IMR-90 (cell line): ENCODE measurements at regions not wholly inside any gene's neighbourhood (a gene's known extent, or its start where the extent isn't known, plus 50 kb on each side); places are given as distances from the start of the nearest gene placed in this dataset.
A peak's percentile ranks its signal among the peaks of the same experiment; 100 is the strongest.

Experiments
- ATAC-seq: fragments of 200-7000 bp; cut with Tn5 transposase; 2 replicates; pipeline ENCODE4 v1.9.1; 2020; ENCODE audit warnings: low read depth, mild to moderate bottlenecking, moderate library complexity
- BruUV-seq: library from RNA; stranded (reverse); fragments of 400-500 nt; replicated peaks from 2 replicates; lab custom pipeline; 2021; lab: Mats Ljungman, UMichigan
- CTCF ChIA-PET: fragments of 300-600 bp; formaldehyde crosslinking; extraction: SDS; loops from one replicate; lab custom pipeline; 2021; ENCODE audit warnings: antibody characterized with exemption; lab: Yijun Ruan, JAX
- POLR2A ChIA-PET: fragments of 300-600 bp; sonication (Branson Sonifier 250); formaldehyde crosslinking; loops from one replicate; lab custom pipeline; 2022; ENCODE audit warnings: antibody characterized with exemption; ENCODE audit not compliant: unreplicated experiment; lab: Charles Lee
- DNase-seq: peaks from one replicate; pipeline ENCODE4 v3.0.0; 2013
- H2AFZ ChIP-seq: replicated peaks from 2 replicates; pipeline ENCODE3; 2013; ENCODE audit warnings: low read length, mild to moderate bottlenecking; ENCODE audit not compliant: poor library complexity
- H2AK5ac ChIP-seq: 2 replicates; pipeline ENCODE4 v1.6.1; 2013; ENCODE audit warnings: low read depth, low read length, inconsistent platforms
- H2AK9ac ChIP-seq: replicated peaks from 2 replicates; pipeline ENCODE3; 2013; ENCODE audit warnings: mild to moderate bottlenecking, low read depth, low read length, moderate library complexity; ENCODE audit not compliant: poor library complexity
- H2BK120ac ChIP-seq: 2 replicates; pipeline ENCODE4 v1.6.1; 2013; ENCODE audit warnings: low read depth, low read length, inconsistent platforms
- H2BK15ac ChIP-seq: 3 replicates; pipeline ENCODE4 v1.6.1; 2013; ENCODE audit warnings: low read depth, low read length, inconsistent platforms
- H2BK20ac ChIP-seq: 2 replicates; pipeline ENCODE4 v1.6.1; 2013; ENCODE audit warnings: low read depth, mild to moderate bottlenecking, inconsistent platforms, low read length, moderate library complexity
- H2BK5ac ChIP-seq: 2 replicates; pipeline ENCODE4 v1.6.1; 2013; ENCODE audit warnings: mild to moderate bottlenecking, low read depth, low read length, inconsistent platforms; ENCODE audit not compliant: poor library complexity, severe bottlenecking
- H3K14ac ChIP-seq: replicated peaks from 2 replicates; pipeline ENCODE4 v1.6.1; 2013; ENCODE audit warnings: low read depth, low read length, inconsistent platforms
- H3K18ac ChIP-seq: 2 replicates; pipeline ENCODE4 v1.6.1; 2013; ENCODE audit warnings: low read depth, low read length, control low read depth
- H3K23ac ChIP-seq: 2 replicates; pipeline ENCODE4 v1.6.1; 2013; ENCODE audit warnings: low read depth, low read length, inconsistent platforms
- H3K27ac ChIP-seq: 2 replicates; pipeline ENCODE4 v1.5.1; 2013; ENCODE audit warnings: mild to moderate bottlenecking, control low read depth, low read length; ENCODE audit not compliant: insufficient read depth
- H3K27me3 ChIP-seq: 2 replicates; pipeline ENCODE4 v1.6.1; 2013; ENCODE audit warnings: low read length; ENCODE audit not compliant: control insufficient read depth, insufficient read depth
- H3K36me3 ChIP-seq: 2 replicates; pipeline ENCODE4 v1.6.1; 2013; ENCODE audit warnings: low read length, mixed read lengths; ENCODE audit not compliant: control insufficient read depth, insufficient read depth
- H3K4ac ChIP-seq: 2 replicates; pipeline ENCODE4 v1.6.1; 2013; ENCODE audit warnings: low read depth, low read length, inconsistent platforms
- H3K4me1 ChIP-seq: 2 replicates; pipeline ENCODE4 v1.6.1; 2013; ENCODE audit warnings: low read length, mixed read lengths; ENCODE audit not compliant: control insufficient read depth, insufficient read depth
- H3K4me2 ChIP-seq: 2 replicates; pipeline ENCODE4 v1.6.1; 2013; ENCODE audit warnings: low read depth, mild to moderate bottlenecking, control low read depth, low read length, moderate library complexity
- H3K4me3 ChIP-seq: 2 replicates; pipeline ENCODE4 v1.5.1; 2013; ENCODE audit warnings: low read depth, mild to moderate bottlenecking, control low read depth, low read length, moderate library complexity; ENCODE audit not compliant: insufficient read depth
- H3K56ac ChIP-seq: 2 replicates; pipeline ENCODE4 v1.6.1; 2013; ENCODE audit warnings: low read length, inconsistent platforms; ENCODE audit not compliant: insufficient read depth; ENCODE audit errors: extremely low read depth
- H3K79me1 ChIP-seq, 2 experiments: 2 replicates each; pipeline ENCODE4 v1.6.1; 2013; ENCODE audit warnings: low read length in 2 of 2, inconsistent platforms in 1 of 2, low read depth in 1 of 2
- H3K9ac ChIP-seq: 2 replicates; pipeline ENCODE4 v1.6.1; 2013; ENCODE audit warnings: low read depth, low read length, control low read depth
- H3K9me1 ChIP-seq: 2 replicates; pipeline ENCODE4 v1.6.1; 2013; ENCODE audit warnings: low read length, inconsistent platforms; ENCODE audit not compliant: insufficient read depth
- H3K9me3 ChIP-seq: 2 replicates; pipeline ENCODE4 v1.6.1; 2013; ENCODE audit warnings: low read length; ENCODE audit not compliant: control insufficient read depth, insufficient read depth
- H4K20me1 ChIP-seq: 2 replicates; pipeline ENCODE4 v1.6.1; 2013; ENCODE audit warnings: low read length, inconsistent platforms; ENCODE audit not compliant: insufficient read depth
- H4K5ac ChIP-seq: 2 replicates; pipeline ENCODE4 v1.6.1; 2013; ENCODE audit warnings: mild to moderate bottlenecking, low read depth, low read length, control low read depth
- H4K8ac ChIP-seq, 2 experiments: 2 replicates each; pipeline ENCODE4 v1.6.1; 2013; ENCODE audit warnings: low read depth in 2 of 2, low read length in 2 of 2, control low read depth in 1 of 2, inconsistent platforms in 1 of 2
- H4K91ac ChIP-seq: 2 replicates; pipeline ENCODE4 v1.6.1; 2013; ENCODE audit warnings: low read depth, low read length, inconsistent platforms; ENCODE audit not compliant: insufficient read depth
- BHLHE40 ChIP-seq: fragments of 150-350 bp; IDR thresholded peaks from 2 replicates; pipeline ENCODE4 v1.6.1; 2016; ENCODE audit warnings: mild to moderate bottlenecking, low read depth, low read length
- CEBPB ChIP-seq: IDR thresholded peaks from 2 replicates; pipeline ENCODE4 v1.6.1; 2012; ENCODE audit warnings: low read depth, low read length, improper control_type of control experiment
- MAFK ChIP-seq: IDR thresholded peaks from 2 replicates; pipeline ENCODE4 v1.6.1; 2012; ENCODE audit warnings: low read depth, low read length, improper control_type of control experiment
- MXI1 ChIP-seq: IDR thresholded peaks from 2 replicates; pipeline ENCODE4 v1.6.1; 2012; ENCODE audit warnings: low read depth, mild to moderate bottlenecking, low read length, moderate library complexity, borderline replicate concordance
- RCOR1 ChIP-seq: IDR thresholded peaks from 2 replicates; pipeline ENCODE4 v1.6.1; 2012; ENCODE audit warnings: mild to moderate bottlenecking, low read length, improper control_type of control experiment; ENCODE audit not compliant: insufficient replicate concordance
- WGBS, 2 experiments: methylation state at CpG; one replicate each; pipeline versions ENCODE4 v1.1.5 to v1.1.7; 2013; ENCODE audit warnings: missing lambda C conversion rate in 2 of 2; ENCODE audit not compliant: insufficient read length in 1 of 2; ENCODE audit errors: extremely low coverage in 2 of 2; 5-methylcytosine and 5-hydroxymethylcytosine counted together
- dilution Hi-C: fragments of 300-500 bp; cut with HindIII; formaldehyde crosslinking; loops from one replicate; pipeline ENCODE4 v1.14.3; 2018; ENCODE audit warnings: low sequenced_read_pairs; ENCODE audit not compliant: unreplicated experiment
- in situ Hi-C: fragments of 300-500 bp; cut with MboI; formaldehyde crosslinking; loops from 3 replicates; pipeline ENCODE4 v1.14.3; 2019; ENCODE audit warnings: low sequenced_read_pairs, inconsistent platforms, mixed read lengths
- intact Hi-C: fragments of 100-400 bp; cut with micrococcal nuclease; formaldehyde crosslinking; loops from 2 replicates; pipeline ENCODE4 v1.10.0; 2022
- TF ChIP-seq, protein P1 (sequence below): conservative IDR thresholded peaks from 2 replicates; pipeline ENCODE4 v1.5.1; 2012; ENCODE audit warnings: mild to moderate bottlenecking, low read depth, low read length, improper control_type of control experiment

- no peak overlapping the region for H3K23ac ChIP-seq
- no peaks in the 10 kb centered on the region for H3K79me1 ChIP-seq
- H2AK9ac ChIP-seq, result peak overlapping the region; percentile 26
- ChIA-PET CTCF (no interaction called here), POLR2A (no interaction called here)
- peak; percentile 46 for DNase-seq
- no peak overlapping the region for H2BK15ac ChIP-seq
- no peaks in the 10 kb centered on the region for H4K20me1 ChIP-seq
- TF ChIP-seq MXI1 (no peak), MAFK (no peak), BHLHE40 (peak; percentile 79), CEBPB (no peak), RCOR1 (no peak)
- TF ChIP-seq, protein P1, sequence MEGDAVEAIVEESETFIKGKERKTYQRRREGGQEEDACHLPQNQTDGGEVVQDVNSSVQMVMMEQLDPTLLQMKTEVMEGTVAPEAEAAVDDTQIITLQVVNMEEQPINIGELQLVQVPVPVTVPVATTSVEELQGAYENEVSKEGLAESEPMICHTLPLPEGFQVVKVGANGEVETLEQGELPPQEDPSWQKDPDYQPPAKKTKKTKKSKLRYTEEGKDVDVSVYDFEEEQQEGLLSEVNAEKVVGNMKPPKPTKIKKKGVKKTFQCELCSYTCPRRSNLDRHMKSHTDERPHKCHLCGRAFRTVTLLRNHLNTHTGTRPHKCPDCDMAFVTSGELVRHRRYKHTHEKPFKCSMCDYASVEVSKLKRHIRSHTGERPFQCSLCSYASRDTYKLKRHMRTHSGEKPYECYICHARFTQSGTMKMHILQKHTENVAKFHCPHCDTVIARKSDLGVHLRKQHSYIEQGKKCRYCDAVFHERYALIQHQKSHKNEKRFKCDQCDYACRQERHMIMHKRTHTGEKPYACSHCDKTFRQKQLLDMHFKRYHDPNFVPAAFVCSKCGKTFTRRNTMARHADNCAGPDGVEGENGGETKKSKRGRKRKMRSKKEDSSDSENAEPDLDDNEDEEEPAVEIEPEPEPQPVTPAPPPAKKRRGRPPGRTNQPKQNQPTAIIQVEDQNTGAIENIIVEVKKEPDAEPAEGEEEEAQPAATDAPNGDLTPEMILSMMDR, result no peak
- H3K56ac ChIP-seq, result no peak overlapping the region
- no peak overlapping the region for H2AFZ ChIP-seq
- no peak overlapping the region for H4K8ac ChIP-seq
- dilution Hi-C loops, result no loop called here
- BruUV-seq, result no TSS peak
- no peak overlapping the region for H4K91ac ChIP-seq
- H2BK120ac ChIP-seq, result no peak overlapping the region
- no peak overlapping the region for H3K4ac ChIP-seq
- H2BK5ac ChIP-seq, result peak overlapping the region; percentile 30
- no peaks in the 10 kb centered on the region for H3K9me3 ChIP-seq
- H3K4me2 ChIP-seq, result no peak overlapping the region; the same call in 1 of the 2 replicates
- H3K18ac ChIP-seq, result no peak overlapping the region
- no peak overlapping the region for H3K27ac ChIP-seq
- no peak for ATAC-seq
- H3K9me1 ChIP-seq, result peaks cover 21% of the 10 kb centered on the region
- peaks cover 21% of the 10 kb centered on the region for H3K4me1 ChIP-seq
- no peak overlapping the region for H3K14ac ChIP-seq
- WGBS, 2 experiments, result 100% methylated on average over 3 of the region's 4 CpGs; no CpG with 5 or more reads in 1 of the 2 experiments
- H3K9ac ChIP-seq, result no peak overlapping the region
- H4K5ac ChIP-seq, result no peak overlapping the region
- in situ Hi-C loops, result no loop called here
- H3K27me3 ChIP-seq, result peaks cover 3% of the 10 kb centered on the region
- H2AK5ac ChIP-seq, result no peak overlapping the region; the same call in 1 of the 2 replicates
- H3K4me3 ChIP-seq, result no peak overlapping the region
- H3K36me3 ChIP-seq, result no peaks in the 10 kb centered on the region
- no peak overlapping the region for H2BK20ac ChIP-seq
- intact Hi-C loops, result no loop called here
Observed at GRCh38 chr10:78952030-78952429, 116.7 kb upstream of the ZMIZ1 start.
